Activated CD8-positive, alpha-beta memory T cell treated with anti-CD3 and anti-CD28 coated beads, Interleukin-2, amount 50 U/mL, for 1 hour (primary cell): ENCODE measurements at regions not wholly inside any gene's neighbourhood (a gene's known extent, or its start where the extent isn't known, plus 50 kb on each side); places are given as distances from the start of the nearest gene placed in this dataset.

ENCODE experiments used
- DNase-seq: peaks from one replicate; pipeline ENCODE4 v3.0.0-alpha.2; 2020; ENCODE audit errors: extremely low read depth

- no peak for DNase-seq
These were observed 128.4 kb upstream of the RAB11FIP2 start for GRCh38 chr10:118175148-118175547.

GRCh38 chr10:118173296-118173695, 126.6 kb upstream of the RAB11FIP2 start:
- DNase-seq = no peak

GRCh38 chr10:118171861-118172260, 125.1 kb upstream of the RAB11FIP2 start:
- no peak for DNase-seq

- no peak for DNase-seq
These were observed 120.4 kb upstream of the RAB11FIP2 start for GRCh38 chr10:118167056-118167700.

- DNase-seq = no peak
These were observed 116.5 kb upstream of the RAB11FIP2 start for GRCh38 chr10:118163217-118163616.

GRCh38 chr10:118161461-118162246, 114.9 kb upstream of the RAB11FIP2 start:
- no peak for DNase-seq

- no peak for DNase-seq
These were observed 106.5 kb upstream of the RAB11FIP2 start for GRCh38 chr10:118153287-118153686.

- DNase-seq = no peak
These were observed 104.7 kb upstream of the RAB11FIP2 start for GRCh38 chr10:118151461-118151860.

- DNase-seq = no peak
These were observed 101.5 kb upstream of the RAB11FIP2 start for GRCh38 chr10:118148247-118148646.

GRCh38 chr10:118145256-118145655, 98.5 kb upstream of the RAB11FIP2 start:
- no peak for DNase-seq

- DNase-seq = no peak
These were observed 94.7 kb upstream of the RAB11FIP2 start for GRCh38 chr10:118141471-118141870.

GRCh38 chr10:118139321-118139720, 92.6 kb upstream of the RAB11FIP2 start:
- DNase-seq = no peak

GRCh38 chr10:118128675-118129074, 81.9 kb upstream of the RAB11FIP2 start:
- DNase-seq = no peak

GRCh38 chr10:118118716-118119115, 72.0 kb upstream of the RAB11FIP2 start:
- no peak for DNase-seq

GRCh38 chr10:118116715-118117449, 70.1 kb upstream of the RAB11FIP2 start:
- no peak for DNase-seq

GRCh38 chr10:118116362-118116714, 69.6 kb upstream of the RAB11FIP2 start:
- no peak for DNase-seq

GRCh38 chr10:118115701-118116100, 69.0 kb upstream of the RAB11FIP2 start:
- no peak for DNase-seq

- no peak for DNase-seq
These were observed 68.3 kb upstream of the RAB11FIP2 start for GRCh38 chr10:118114992-118115391.

GRCh38 chr10:118112543-118113125, 65.9 kb upstream of the RAB11FIP2 start:
- DNase-seq = no peak

- DNase-seq = no peak
These were observed 64.0 kb upstream of the RAB11FIP2 start for GRCh38 chr10:118110750-118111149.

GRCh38 chr10:118108194-118109026, 61.7 kb upstream of the RAB11FIP2 start:
- no peak for DNase-seq
